ENCODE measurements at regions not wholly inside any gene's neighbourhood (a gene's known extent, or its start where the extent isn't known, plus 50 kb on each side); places are given as distances from the start of the nearest gene placed in this dataset.
"Not testable (repeated sequence)": the region's sequence is repeated elsewhere in the genome, so short reads cannot be mapped to it uniquely, and the experiment has no call there.

- no peak for DNase-seq
Measured at GRCh38 chr19:34044021-34044420, 128.3 kb upstream of the LSM14A start.

DNA sequence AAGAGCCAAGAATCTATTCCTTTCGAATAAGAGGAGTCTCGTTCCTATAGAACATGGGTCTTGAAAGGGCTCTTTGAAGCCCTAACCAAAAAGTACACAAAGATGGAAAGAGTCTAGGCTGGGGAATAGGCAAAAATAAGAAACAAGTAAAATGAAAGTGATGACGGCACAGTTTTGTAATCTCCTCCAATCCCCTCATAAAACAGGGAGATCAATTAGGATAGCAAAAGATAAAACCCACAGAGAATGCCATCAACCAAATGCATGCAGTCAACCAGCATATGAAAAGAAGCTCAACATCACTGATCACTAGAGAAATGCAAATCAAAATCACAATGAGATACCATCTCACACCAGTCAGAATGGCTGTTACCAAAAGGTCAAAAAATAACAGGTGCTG, 122.4 kb upstream of the LSM14A start:
- DNase-seq = no peak

GRCh38 chr19:34050430-34050829, 121.9 kb upstream of the LSM14A start:
- DNase-seq = not testable (repeated sequence)

DNA sequence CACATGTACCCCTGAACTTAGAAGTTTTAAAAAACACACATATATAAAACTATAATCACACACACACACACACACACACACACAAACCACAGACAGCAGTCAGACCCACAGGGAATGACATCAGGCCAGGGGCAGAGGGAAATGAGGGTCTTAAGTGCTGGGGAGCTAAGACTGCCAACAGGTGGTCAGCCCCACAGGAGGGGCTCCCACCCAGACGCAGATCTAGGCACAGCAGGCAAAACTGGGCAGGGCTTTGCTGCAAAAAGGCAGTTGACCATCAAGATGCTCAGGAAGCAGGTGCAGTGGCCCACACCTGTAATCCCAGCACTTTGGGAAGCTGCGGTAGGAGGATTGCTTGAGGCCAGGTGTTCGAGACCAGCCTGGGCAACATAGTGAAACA, 121.0 kb upstream of the LSM14A start:
- no peak for DNase-seq

DNA sequence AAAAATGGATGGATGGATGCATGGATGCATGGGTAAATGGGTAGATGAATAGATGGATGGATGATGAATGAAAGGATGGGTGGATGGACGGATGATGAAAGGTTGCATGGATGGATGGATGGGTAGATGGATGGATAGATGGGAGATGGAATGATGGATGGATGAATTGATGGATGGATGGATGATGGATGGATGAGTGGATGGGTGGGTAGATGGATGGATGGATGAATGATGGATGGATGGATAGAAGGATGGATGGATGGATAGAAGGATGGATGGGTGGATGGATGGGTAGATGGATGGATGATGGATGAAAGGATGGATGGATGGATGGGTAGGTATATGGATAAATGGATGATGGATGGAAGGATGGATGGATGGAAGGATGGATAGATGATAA, 115.1 kb upstream of the LSM14A start:
- DNase-seq = no peak

DNA sequence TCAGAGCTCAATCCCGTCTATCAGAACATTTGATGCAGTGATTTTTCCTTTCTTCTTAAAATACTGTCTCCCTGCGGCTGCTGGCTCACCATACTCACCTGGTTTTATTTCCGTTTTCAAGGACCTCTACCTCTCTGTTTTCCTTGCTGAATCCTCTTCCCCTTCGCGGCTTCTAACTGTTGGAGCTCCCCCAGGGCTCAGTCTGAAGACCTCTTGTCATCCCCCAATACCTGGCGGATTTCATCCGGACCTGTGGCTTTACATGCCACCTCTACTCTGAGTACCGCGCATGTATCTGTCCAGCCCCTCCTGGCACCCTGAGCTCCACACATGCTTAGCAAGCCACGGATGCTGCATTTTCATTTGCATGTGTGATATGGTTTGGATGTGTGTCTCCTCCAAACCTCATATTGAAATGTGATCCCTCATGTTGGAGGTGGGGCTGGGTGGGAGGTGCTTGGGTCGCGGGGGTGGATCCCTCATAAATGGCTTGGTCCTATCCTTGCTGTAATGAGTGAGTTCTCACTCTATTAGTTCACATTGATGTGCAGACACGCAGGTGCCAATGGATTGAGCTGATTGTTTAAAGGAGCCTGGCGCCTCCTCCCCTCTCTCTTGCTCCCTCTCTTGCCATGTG, 106.2 kb upstream of the LSM14A start:
- DNase-seq = no peak

DNA sequence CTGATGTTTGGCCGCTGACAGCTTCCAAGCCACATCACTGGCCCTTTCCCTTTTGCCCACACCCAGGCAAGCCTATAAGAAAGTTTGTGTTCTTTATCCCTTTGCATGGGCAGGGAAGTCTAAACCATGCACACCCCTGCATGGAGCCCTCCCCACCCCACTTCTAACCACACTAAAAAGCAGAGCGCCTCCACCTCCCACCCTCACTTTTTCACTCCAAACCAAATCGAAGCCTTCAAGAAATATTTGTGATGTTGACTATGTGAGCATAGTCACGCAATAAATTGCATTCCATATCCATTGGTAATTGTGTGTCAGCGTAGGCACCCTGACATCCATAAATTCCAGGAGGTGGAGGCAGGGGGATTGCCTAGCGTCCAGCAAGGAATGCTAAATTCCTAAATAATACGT, 104.4 kb upstream of the LSM14A start:
- DNase-seq = no peak

GRCh38 chr19:34075661-34076091, 96.6 kb upstream of the LSM14A start:
- DNase-seq = no peak

DNA sequence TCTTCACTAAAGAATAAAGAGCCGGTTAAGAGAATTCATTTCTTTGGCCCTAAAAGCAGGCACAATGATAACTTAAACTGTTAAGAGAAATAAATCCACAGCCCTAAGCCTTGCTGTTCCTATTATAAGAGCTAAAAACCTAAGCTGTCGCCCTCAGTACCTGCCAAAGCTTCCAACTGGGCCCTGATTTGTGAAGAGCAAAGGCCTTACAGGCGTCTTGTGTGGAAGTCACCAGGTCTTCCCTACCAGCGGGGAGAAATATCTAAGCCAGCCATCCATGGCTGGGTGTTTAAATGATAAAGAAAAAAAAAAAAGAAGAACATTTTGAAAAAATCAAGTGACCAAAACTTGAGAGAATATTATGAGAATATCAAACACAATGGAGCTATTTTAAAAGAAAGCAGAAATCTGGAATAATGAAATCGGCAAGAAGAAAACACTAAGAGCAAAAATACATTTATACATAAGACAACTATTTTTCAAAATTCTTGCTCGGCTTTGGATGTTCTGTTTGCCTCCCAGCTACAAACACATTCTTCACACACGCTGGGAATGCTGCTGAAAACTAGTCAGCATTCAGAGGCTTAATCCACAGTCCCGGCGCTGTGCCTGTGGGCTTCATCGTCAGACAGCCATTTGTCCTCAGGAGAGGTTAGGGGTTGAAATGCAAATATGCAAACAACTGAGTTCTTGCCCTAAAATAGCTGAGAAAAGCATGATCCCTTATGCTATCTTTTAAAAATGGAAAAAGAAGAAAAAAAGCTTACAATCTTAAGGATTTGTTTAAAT, 89.8 kb upstream of the LSM14A start:
- DNase-seq = no peak

GRCh38 chr19:34084396-34085145, 87.7 kb upstream of the LSM14A start:
- no peak for DNase-seq

GRCh38 chr19:34085336-34085735, 87.0 kb upstream of the LSM14A start:
- no peak for DNase-seq

DNA sequence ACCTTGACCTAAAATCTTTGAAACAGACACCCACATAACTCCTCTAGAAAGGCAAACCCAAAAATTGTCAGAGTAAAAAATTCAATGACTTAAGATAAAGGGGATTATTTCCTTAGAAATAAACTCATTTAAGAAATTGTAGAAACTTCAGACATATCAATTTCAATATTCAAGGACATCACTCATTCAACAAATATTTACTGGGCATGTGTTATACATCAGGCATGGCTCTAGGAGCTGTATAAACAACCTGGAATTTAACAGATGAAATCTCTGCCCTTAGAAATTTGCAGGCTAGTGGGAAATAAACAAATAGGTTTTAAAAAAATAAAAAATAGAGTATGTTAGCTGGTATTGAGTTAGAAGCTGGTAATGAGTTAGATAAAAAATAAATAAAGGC, 84.0 kb upstream of the LSM14A start:
- no peak for DNase-seq

- no peak for DNase-seq
Measured at GRCh38 chr19:34089566-34089965, 82.7 kb upstream of the LSM14A start.

- no peak for DNase-seq
Measured at GRCh38 chr19:34094960-34095359, 77.3 kb upstream of the LSM14A start.

DNA sequence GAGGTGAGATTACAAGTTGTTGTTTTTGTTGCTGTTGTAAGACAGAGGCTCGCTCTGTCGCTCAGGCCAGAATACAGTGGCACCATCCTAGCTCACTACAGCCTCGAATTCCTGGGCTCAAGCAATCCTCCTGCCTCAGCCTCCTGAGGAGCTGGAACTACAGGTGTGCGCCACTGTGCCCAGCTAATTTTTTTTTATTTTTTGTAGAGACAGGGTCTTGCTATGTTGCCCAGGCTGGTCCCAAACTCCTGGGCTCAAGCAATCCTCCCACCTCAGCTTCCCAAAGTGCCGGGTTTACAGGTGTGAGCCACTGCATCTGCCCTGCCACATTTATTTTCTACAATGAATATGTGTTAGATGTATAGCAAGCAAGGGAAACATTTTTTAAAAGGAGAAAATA, 76.9 kb upstream of the LSM14A start:
- not testable (repeated sequence) for DNase-seq

GRCh38 chr19:34096020-34096915, 76.0 kb upstream of the LSM14A start:
- no peak for DNase-seq

GRCh38 chr19:34104096-34104495, 68.2 kb upstream of the LSM14A start:
- DNase-seq = no peak

DNA sequence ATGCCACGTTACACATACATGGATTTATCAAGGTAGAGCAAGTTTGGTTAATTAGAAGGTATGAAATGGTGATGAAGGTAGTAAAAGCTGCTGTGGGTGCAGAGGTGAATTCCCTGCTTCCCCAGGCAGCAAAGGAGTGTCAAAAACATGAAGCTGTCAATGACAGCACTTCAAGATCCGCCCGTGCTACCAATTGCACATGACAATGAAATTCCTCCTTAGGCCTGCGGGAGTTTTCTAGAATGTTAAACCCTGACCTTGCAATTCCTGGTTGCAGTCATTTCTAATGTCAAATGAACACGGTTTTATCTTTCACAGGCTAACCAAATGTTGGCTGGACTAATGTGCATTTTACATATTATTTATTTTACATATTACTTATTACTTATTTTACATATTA, 67.7 kb upstream of the LSM14A start:
- DNase-seq = no peak

GRCh38 chr19:34109596-34109995, 62.7 kb upstream of the LSM14A start:
- DNase-seq = no peak

DNA sequence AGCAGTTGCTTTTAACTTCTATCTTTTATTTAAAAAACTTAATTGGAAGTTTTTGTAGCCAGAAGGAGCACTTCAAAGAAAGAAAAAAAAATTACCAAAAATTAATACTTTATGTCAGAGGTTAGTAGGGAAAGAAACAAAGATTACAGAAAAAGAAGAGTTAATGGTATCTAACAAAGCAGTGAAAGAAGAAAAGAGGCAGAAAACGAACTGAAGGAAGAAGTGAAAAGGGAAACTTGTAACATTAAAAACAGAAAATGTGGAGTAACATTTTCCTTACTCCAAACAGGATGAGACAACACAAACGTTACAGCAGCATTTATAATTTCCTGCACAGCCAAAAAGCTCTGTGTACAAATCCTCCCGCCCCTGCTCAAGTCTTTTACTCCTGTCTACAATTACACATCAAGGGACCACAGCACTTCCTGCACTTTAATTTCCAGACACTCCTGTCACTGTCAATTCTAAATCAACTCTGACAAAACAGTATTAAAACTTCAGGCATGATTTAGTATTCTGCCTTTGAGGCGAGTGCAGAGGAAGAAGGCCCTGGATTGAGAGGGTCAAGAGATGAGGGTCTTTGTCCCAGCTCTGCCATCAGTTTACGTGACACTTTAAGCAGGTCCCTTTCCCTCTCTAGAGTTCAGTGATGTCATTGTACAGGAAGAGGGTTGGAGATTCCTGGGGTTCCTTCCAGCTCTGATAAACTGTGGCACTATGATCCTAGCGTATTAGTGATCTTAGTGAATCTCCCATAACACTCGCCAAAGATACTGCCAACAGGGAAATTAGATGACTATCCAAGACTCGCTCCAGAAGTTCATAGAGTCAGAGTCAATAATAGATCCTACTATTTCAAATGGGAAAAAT, 53.2 kb upstream of the LSM14A start:
- DNase-seq = no peak

GRCh38 chr19:34120141-34120540, 52.2 kb upstream of the LSM14A start:
- no peak for DNase-seq
